HUES6 (cell line): ENCODE measurements at regions not wholly inside any gene's neighbourhood (a gene's known extent, or its start where the extent isn't known, plus 50 kb on each side); places are given as distances from the start of the nearest gene placed in this dataset.

Experiments
- H3K27ac ChIP-seq: 2 replicates; pipeline ENCODE4 v1.7.0; 2013; ENCODE audit warnings: low read depth, mild to moderate bottlenecking, low read length, inconsistent platforms
- H3K27me3 ChIP-seq: 2 replicates; pipeline ENCODE4 v1.6.1; 2013; ENCODE audit warnings: low read length; ENCODE audit not compliant: control insufficient read depth, insufficient read depth
- H3K36me3 ChIP-seq: 2 replicates; pipeline ENCODE4 v1.6.1; 2013; ENCODE audit warnings: low read length; ENCODE audit not compliant: control insufficient read depth, insufficient read depth
- H3K4me1 ChIP-seq: 2 replicates; pipeline ENCODE4 v1.6.1; 2013; ENCODE audit warnings: low read length; ENCODE audit not compliant: control insufficient read depth, insufficient read depth
- H3K4me3 ChIP-seq: 2 replicates; pipeline ENCODE4 v1.5.1; 2013; ENCODE audit warnings: low read depth, low read length
- H3K9ac ChIP-seq: one replicate; pipeline ENCODE4 v1.6.1; 2013; ENCODE audit warnings: mild to moderate bottlenecking, low read length
- H3K9me3 ChIP-seq: 2 replicates; pipeline ENCODE4 v1.6.1; 2013; ENCODE audit warnings: low read depth, low read length; ENCODE audit not compliant: control insufficient read depth, insufficient read depth

DNA sequence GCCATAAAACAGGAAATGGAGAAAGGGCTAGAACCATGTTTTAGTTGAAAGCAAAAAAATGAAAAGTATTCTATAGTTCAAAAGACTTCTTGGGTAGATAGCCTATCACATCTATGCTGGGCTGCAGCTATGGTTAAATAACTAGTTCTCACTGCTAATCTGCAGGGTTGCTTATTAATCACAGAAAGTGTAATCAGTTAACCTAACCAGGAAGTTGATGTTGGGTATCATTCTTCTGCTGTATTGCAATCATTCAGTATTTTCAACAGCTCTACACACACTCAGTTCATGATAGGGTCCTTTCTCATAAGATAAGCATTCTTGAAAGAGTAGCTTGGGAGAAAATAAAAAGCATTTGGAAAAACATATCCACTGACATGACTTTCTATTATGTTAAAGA, 135.2 kb upstream of the TCF21 start:
- Histone ChIP-seq H3K9ac (no peak overlapping the region), H3K4me1 (no peaks in the 10 kb centered on the region), H3K36me3 (no peaks in the 10 kb centered on the region), H3K27me3 (no peaks in the 10 kb centered on the region), H3K4me3 (no peak overlapping the region), H3K27ac (no peak overlapping the region), H3K9me3 (no peaks in the 10 kb centered on the region)

DNA sequence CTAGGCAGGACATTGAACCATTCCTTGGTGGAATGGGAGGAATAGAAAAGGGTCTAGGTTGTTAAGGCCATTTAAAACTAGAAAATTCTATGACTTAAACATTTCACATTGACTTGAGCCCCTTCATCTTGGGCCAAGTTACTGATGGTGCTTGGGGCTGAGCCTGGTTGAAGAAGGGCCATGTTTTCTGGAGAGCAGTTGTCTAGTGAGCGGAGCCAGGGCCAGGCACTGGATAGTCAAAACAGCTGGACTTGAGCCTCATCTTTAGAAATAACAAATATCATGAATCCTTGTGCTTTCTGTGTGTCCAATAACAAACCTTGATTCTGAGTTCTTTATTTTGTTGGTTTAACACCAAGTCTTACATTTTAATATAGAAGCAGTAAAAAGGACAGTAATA, 134.6 kb upstream of the TCF21 start:
- no peak overlapping the region for H3K9ac ChIP-seq
- H3K27ac ChIP-seq, result no peak overlapping the region
- H3K4me3 ChIP-seq, result no peak overlapping the region
- H3K27me3 ChIP-seq, result no peaks in the 10 kb centered on the region
- no peaks in the 10 kb centered on the region for H3K4me1 ChIP-seq
- H3K9me3 ChIP-seq, result no peaks in the 10 kb centered on the region
- H3K36me3 ChIP-seq, result no peaks in the 10 kb centered on the region

DNA sequence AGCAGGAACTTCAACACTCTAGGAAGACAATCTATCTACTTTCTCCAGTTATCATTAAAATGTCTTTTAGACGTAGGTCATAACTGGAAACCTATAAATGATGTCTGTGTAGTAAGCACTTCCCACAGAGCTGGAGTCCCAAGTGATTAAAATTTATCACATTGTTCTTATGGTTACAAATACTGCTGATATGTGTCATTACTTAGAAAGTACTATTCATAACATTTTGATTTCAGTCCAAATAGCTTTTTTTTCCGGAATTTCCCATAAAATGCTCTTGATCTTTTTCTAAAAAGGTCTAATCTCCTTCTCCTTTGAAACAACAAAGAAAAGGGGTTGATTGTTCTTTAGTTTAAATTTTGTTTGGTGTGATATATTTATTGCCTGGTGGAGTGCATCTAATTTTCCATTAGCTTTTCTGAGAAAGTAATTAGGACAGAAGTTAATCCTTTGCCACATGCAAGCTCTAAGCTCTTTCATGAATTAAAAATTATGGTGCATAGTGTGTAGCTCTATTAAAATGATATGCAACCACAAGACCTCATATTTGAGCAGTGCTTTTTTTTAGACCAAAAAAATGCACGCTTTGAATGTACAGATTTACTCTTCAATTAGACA, 132.7 kb upstream of the TCF21 start:
- Histone ChIP-seq H3K4me1 (no peaks in the 10 kb centered on the region), H3K9ac (no peak overlapping the region), H3K27ac (no peak overlapping the region), H3K9me3 (no peaks in the 10 kb centered on the region), H3K4me3 (no peak overlapping the region), H3K27me3 (no peaks in the 10 kb centered on the region), H3K36me3 (no peaks in the 10 kb centered on the region)

DNA sequence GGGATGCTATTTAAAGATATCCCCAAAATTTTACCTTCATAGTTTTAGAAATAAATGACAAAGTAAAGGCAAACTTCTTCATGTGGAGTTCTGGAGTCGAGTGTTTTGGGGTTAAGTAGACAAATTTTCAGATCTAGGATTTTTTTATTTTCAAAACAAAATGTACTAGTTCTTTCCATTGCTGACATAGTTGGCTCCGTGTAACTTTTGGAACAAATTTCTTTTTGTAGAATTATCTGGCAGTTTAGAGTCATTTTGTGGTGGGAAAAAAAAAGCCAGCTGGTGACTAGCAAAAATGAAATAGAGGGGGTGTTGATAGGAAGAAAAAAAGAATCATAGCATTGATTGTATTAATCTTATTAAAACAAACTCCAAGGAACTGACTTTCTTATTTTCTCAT, 131.6 kb upstream of the TCF21 start:
- Histone ChIP-seq H3K9me3 (no peaks in the 10 kb centered on the region), H3K9ac (no peak overlapping the region), H3K4me3 (no peak overlapping the region), H3K27me3 (no peaks in the 10 kb centered on the region), H3K4me1 (no peaks in the 10 kb centered on the region), H3K36me3 (no peaks in the 10 kb centered on the region), H3K27ac (no peak overlapping the region)

DNA sequence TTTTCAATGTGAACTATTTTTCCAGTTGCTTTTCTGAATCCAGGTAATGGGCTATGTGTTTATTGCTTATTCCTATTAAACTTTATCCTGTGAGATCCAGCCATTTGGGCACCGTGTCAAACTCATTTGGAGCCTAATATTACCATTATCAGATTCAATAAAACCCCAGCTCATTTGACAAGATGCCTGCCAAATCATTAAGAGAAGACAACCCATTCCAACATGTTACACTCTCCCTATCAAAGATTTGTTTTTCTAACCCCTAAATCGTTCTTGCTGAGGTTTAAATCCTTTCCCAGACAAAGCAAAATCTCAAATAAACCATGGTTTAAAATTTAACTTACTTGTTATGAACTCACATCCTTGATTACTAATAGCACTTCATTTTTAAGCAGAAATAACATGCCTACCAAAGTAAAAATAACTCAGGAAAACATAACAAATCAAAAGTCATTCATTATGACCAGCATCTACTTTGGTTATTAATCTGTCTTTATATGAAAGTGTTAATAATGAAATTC, 130.0 kb upstream of the TCF21 start:
- Histone ChIP-seq H3K27me3 (no peaks in the 10 kb centered on the region), H3K27ac (no peak overlapping the region), H3K4me1 (no peaks in the 10 kb centered on the region), H3K9me3 (no peaks in the 10 kb centered on the region), H3K36me3 (no peaks in the 10 kb centered on the region), H3K9ac (no peak overlapping the region), H3K4me3 (no peak overlapping the region)

DNA sequence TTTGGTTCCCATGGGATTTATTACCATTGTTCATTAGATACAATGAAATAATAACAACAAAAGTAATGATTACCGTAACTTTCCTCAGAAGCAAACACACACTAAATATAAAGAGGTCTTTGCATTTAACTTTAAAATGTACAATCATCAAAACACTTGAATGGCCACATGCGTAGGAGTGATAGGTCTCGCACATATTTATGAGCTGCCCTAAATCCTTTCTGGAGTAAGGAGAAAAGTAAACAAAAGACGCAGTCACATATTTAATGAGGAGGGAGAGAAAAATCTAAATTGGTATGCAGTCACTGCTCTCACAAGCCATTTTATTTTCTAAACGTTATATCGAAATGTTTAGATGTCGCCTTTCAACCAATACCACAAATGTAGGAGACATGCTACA, 129.4 kb upstream of the TCF21 start:
- H3K27me3 ChIP-seq, result no peaks in the 10 kb centered on the region
- no peak overlapping the region for H3K27ac ChIP-seq
- H3K9ac ChIP-seq, result no peak overlapping the region
- H3K4me3 ChIP-seq, result no peak overlapping the region
- H3K4me1 ChIP-seq, result no peaks in the 10 kb centered on the region; the same call in 1 of the 2 replicates
- H3K9me3 ChIP-seq, result no peaks in the 10 kb centered on the region
- H3K36me3 ChIP-seq, result no peaks in the 10 kb centered on the region

DNA sequence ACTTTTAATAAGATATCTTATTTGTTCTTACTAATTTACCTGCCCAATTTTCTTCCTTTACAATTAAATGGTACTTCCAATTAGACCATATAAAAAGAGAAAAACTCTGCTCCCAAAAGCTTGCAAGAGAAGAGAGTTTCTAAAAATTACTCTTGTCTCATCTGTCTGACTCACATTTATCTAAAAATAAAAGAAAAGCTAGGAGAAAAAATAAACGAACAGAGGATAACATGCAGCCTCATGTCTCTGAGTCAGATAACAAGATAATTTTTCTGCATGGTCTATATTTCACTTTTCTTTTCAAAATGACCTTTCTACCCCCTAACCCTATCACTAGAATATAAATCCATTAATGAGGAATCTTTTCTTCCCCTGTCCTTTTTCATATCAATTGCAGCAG, 127.2 kb upstream of the TCF21 start:
- Histone ChIP-seq H3K9me3 (no peaks in the 10 kb centered on the region), H3K27ac (no peak overlapping the region), H3K4me3 (no peak overlapping the region), H3K27me3 (no peaks in the 10 kb centered on the region), H3K36me3 (no peaks in the 10 kb centered on the region), H3K4me1 (no peaks in the 10 kb centered on the region; the same call in 1 of the 2 replicates), H3K9ac (no peak overlapping the region)

DNA sequence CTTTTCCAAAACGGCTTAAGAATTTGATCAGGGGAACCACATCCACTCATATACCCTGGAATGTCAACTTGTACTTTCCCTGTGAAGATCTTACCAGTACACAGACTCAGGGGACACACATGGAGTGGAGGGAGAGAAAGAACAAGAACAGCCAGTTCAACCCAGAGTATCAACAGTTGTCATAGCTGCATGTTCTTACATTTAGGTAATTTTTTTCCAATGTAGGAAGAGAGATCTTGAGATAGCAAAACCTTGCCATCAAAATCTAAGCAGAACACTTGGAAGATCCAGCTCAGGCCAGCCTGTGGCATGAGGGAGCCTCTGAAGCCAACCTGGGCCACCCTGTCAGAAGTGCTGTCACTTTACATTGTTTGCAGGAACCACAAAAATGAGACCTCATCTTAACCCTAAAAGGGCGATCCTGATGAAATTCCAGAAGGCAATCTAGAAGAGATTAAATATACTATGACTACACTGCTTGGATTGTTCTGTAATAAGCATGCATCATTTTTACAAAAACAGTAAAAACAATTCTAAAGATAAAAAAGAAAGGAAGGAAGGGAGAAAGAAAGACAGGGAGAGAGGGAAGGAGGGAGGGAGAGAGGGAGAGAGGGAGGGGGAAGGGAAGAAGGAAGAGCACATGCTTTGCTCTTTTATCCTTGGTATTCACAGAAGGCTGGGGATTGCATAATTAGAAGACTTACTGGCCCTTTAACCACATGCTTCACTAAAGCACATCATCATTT, 124.7 kb upstream of the TCF21 start:
- Histone ChIP-seq H3K36me3 (no peaks in the 10 kb centered on the region), H3K4me1 (no peaks in the 10 kb centered on the region; the same call in 1 of the 2 replicates), H3K27me3 (no peaks in the 10 kb centered on the region), H3K9ac (no peak overlapping the region), H3K27ac (no peak overlapping the region), H3K4me3 (no peak overlapping the region), H3K9me3 (no peaks in the 10 kb centered on the region)

DNA sequence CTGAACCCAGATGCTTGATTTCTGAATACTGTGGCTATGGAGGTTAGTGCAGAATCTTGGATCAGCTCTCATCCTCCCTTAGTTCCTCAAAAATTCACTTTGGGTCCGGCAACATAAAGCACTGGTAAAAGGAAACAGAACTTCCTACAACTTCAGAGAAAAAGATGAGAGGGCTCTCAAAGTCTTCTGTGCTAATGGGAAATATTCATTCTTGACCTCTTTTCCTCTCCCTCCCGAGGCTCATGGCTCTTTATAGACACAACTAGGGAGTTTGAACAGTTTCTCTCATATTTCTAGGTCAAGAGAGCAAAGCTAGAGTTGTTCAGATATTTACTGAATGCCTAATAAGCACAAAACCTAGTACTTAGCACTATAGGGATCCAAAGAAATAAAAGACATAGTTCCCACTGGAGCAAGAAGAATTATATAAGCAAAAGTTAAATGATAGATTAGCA, 124.1 kb upstream of the TCF21 start:
- Histone ChIP-seq H3K9ac (no peak overlapping the region), H3K4me1 (peaks cover 5% of the 10 kb centered on the region), H3K36me3 (no peaks in the 10 kb centered on the region), H3K9me3 (no peaks in the 10 kb centered on the region), H3K27ac (no peak overlapping the region), H3K27me3 (no peaks in the 10 kb centered on the region), H3K4me3 (no peak overlapping the region)

DNA sequence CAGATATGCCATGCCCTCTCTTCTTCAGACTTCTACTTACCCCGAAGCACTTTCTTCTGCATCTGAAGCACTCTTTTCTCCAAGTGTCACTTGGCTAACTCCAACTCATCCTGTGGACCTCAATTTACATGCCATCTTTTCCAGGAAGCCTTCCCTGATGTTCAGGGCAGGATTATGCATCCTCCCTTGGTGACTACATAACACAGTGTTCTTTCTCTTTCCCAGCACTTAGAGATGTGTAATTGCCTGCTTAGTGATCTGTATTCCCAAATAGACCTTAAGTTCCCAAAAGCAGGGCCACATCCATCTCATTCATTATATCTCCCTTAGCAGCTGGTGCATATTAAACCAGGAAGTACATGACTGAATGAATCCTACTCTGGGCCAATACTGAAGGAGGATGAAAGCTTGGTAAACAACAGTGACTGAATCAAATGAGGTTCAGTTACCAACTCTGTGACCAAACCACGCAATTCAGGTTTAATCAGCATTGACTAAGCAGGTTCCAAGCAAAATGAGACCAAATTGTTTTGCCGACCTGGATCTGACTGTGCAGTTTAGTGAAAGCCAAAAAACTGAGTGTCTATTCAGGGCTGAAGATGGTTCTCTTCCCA, 121.4 kb upstream of the TCF21 start:
- peaks cover 5% of the 10 kb centered on the region for H3K4me1 ChIP-seq
- H3K4me3 ChIP-seq, result no peak overlapping the region
- no peak overlapping the region for H3K9ac ChIP-seq
- H3K27ac ChIP-seq, result no peak overlapping the region
- no peaks in the 10 kb centered on the region for H3K36me3 ChIP-seq
- no peaks in the 10 kb centered on the region for H3K9me3 ChIP-seq
- no peaks in the 10 kb centered on the region for H3K27me3 ChIP-seq

DNA sequence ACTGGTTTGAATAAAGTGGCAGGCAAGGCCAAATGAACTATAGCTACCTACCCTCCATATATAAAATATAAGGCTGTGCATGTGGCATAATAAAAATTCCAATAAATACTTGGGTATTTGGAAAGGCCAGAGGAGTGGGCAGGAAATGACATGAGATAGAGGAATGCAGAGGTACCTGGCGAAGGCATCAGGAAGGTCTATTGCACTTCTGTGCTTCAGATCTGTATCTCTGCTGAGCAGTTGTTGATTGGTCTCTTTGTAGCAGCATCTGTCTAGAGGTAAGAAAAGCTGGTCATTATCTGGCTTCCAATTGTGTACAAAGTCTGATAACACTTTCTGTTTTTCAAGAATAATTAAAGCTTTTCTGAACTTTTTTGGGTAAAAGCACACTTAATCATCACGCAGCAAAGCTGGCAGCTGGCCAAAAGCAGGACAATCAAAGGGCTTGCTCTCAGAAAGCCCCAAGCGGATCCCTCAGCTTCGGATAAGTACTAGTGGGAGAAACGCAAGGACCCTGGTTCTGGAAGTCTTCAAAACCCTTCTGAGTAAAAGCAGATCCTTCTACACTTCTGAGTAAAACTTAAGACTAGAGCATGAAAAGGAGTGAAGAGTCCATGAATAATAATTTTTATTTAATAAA, 120.1 kb upstream of the TCF21 start:
- no peaks in the 10 kb centered on the region for H3K36me3 ChIP-seq
- H3K27me3 ChIP-seq, result no peaks in the 10 kb centered on the region
- H3K4me1 ChIP-seq, result peaks cover 5% of the 10 kb centered on the region
- H3K9ac ChIP-seq, result no peak overlapping the region
- no peak overlapping the region for H3K4me3 ChIP-seq
- H3K27ac ChIP-seq, result no peak overlapping the region
- no peaks in the 10 kb centered on the region for H3K9me3 ChIP-seq
